Mucosa of rectum (tissue), 2 donors: ENCODE measurements at regions not wholly inside any gene's neighbourhood (a gene's known extent, or its start where the extent isn't known, plus 50 kb on each side); places are given as distances from the start of the nearest gene placed in this dataset.

Source experiments
- H3K27ac ChIP-seq, 2 donors: one replicate each; pipeline ENCODE4 v1.7.0; 2013; ENCODE audit warnings: inconsistent platforms in 2 of 2, low read depth in 2 of 2, low read length in 2 of 2
- H3K27me3 ChIP-seq, 2 donors: one replicate each; pipeline ENCODE4 v1.7.0; 2013; ENCODE audit warnings: low read length in 2 of 2; ENCODE audit not compliant: control insufficient read depth in 2 of 2, insufficient read depth in 2 of 2
- H3K36me3 ChIP-seq, 2 donors: one replicate each; pipeline ENCODE4 v1.7.0; 2013; ENCODE audit warnings: low read length in 2 of 2; ENCODE audit not compliant: control insufficient read depth in 2 of 2, insufficient read depth in 2 of 2
- H3K4me1 ChIP-seq, 2 donors: one replicate each; pipeline ENCODE4 v1.7.0; 2013; ENCODE audit warnings: low read length in 2 of 2, mild to moderate bottlenecking in 1 of 2; ENCODE audit not compliant: control insufficient read depth in 2 of 2, insufficient read depth in 2 of 2
- H3K4me3 ChIP-seq, 2 donors: one replicate each; pipeline ENCODE4 v1.7.0; 2013; ENCODE audit warnings: low read length in 2 of 2
- H3K9ac ChIP-seq, 2 donors: one replicate each; pipeline ENCODE4 v1.7.0; 2013; ENCODE audit warnings: low read length in 2 of 2, low read depth in 1 of 2, mild to moderate bottlenecking in 1 of 2
- H3K9me3 ChIP-seq, 2 donors: one replicate each; pipeline ENCODE4 v1.7.0; 2013; ENCODE audit warnings: low read length in 2 of 2; ENCODE audit not compliant: control insufficient read depth in 2 of 2
- donor health status: healthy.
- donor health status: Normal muscosa, but diverticular disease.

- no peaks in the 10 kb centered on the region for H3K9me3 ChIP-seq
- H3K27ac ChIP-seq, result no peak overlapping the region
- H3K4me3 ChIP-seq, result no peak overlapping the region
- no peaks in the 10 kb centered on the region for H3K36me3 ChIP-seq
- no peak overlapping the region for H3K9ac ChIP-seq
- H3K4me1 ChIP-seq, result no peaks in the 10 kb centered on the region
- H3K27me3 ChIP-seq, result no peaks in the 10 kb centered on the region
These were observed 456.2 kb upstream of the MEX3C start for GRCh38 chr18:51653507-51654213.

- H3K4me1 ChIP-seq, result no peaks in the 10 kb centered on the region
- no peak overlapping the region for H3K9ac ChIP-seq
- no peak overlapping the region for H3K27ac ChIP-seq
- H3K9me3 ChIP-seq, result no peaks in the 10 kb centered on the region
- H3K4me3 ChIP-seq, result no peak overlapping the region
- H3K27me3 ChIP-seq, result no peaks in the 10 kb centered on the region
- H3K36me3 ChIP-seq, result no peaks in the 10 kb centered on the region
These were observed 457.2 kb upstream of the MEX3C start for GRCh38 chr18:51654488-51655326.

- Histone ChIP-seq H3K9me3 (no peaks in the 10 kb centered on the region), H3K9ac (no peak overlapping the region), H3K36me3 (no peaks in the 10 kb centered on the region), H3K4me1 (no peaks in the 10 kb centered on the region), H3K27me3 (no peaks in the 10 kb centered on the region), H3K4me3 (no peak overlapping the region), H3K27ac (no peak overlapping the region)
These were observed 457.8 kb upstream of the MEX3C start for GRCh38 chr18:51655327-51655698.

- Histone ChIP-seq H3K27me3 (no peaks in the 10 kb centered on the region), H3K4me1 (no peaks in the 10 kb centered on the region), H3K9ac (no peak overlapping the region), H3K36me3 (no peaks in the 10 kb centered on the region), H3K9me3 (no peaks in the 10 kb centered on the region), H3K27ac (no peak overlapping the region), H3K4me3 (no peak overlapping the region)
These were observed 458.8 kb upstream of the MEX3C start for GRCh38 chr18:51656249-51656648.

GRCh38 chr18:51658436-51658835 lies 461.0 kb upstream of the MEX3C start:
- Histone ChIP-seq H3K27ac (no peak overlapping the region), H3K9me3 (no peaks in the 10 kb centered on the region), H3K27me3 (no peaks in the 10 kb centered on the region), H3K36me3 (no peaks in the 10 kb centered on the region), H3K4me3 (no peak overlapping the region), H3K4me1 (no peaks in the 10 kb centered on the region), H3K9ac (no peak overlapping the region)

GRCh38 chr18:51659781-51660180 lies 462.3 kb upstream of the MEX3C start:
- Histone ChIP-seq H3K9me3 (no peaks in the 10 kb centered on the region), H3K36me3 (no peaks in the 10 kb centered on the region), H3K9ac (no peak overlapping the region), H3K27ac (no peak overlapping the region), H3K4me1 (no peaks in the 10 kb centered on the region), H3K27me3 (no peaks in the 10 kb centered on the region), H3K4me3 (no peak overlapping the region)

GRCh38 chr18:51660188-51660715 lies 462.8 kb upstream of the MEX3C start:
- no peaks in the 10 kb centered on the region for H3K4me1 ChIP-seq
- no peaks in the 10 kb centered on the region for H3K36me3 ChIP-seq
- no peak overlapping the region for H3K27ac ChIP-seq
- H3K4me3 ChIP-seq, result no peak overlapping the region
- H3K9ac ChIP-seq, result no peak overlapping the region
- no peaks in the 10 kb centered on the region for H3K9me3 ChIP-seq
- H3K27me3 ChIP-seq, result no peaks in the 10 kb centered on the region

GRCh38 chr18:51664236-51664635 lies 466.8 kb upstream of the MEX3C start:
- Histone ChIP-seq H3K9ac (no peak overlapping the region), H3K4me3 (no peak overlapping the region), H3K27me3 (no peaks in the 10 kb centered on the region), H3K36me3 (no peaks in the 10 kb centered on the region), H3K9me3 (no peaks in the 10 kb centered on the region), H3K4me1 (no peaks in the 10 kb centered on the region), H3K27ac (no peak overlapping the region)

- Histone ChIP-seq H3K4me3 (no peak overlapping the region), H3K4me1 (no peaks in the 10 kb centered on the region), H3K27ac (no peak overlapping the region), H3K9ac (no peak overlapping the region), H3K27me3 (no peaks in the 10 kb centered on the region), H3K9me3 (no peaks in the 10 kb centered on the region), H3K36me3 (no peaks in the 10 kb centered on the region)
These were observed 469.3 kb upstream of the MEX3C start for GRCh38 chr18:51666763-51667191.

- Histone ChIP-seq H3K27me3 (no peaks in the 10 kb centered on the region), H3K27ac (no peak overlapping the region), H3K4me1 (no peaks in the 10 kb centered on the region), H3K36me3 (no peaks in the 10 kb centered on the region), H3K9me3 (no peaks in the 10 kb centered on the region), H3K9ac (no peak overlapping the region), H3K4me3 (no peak overlapping the region)
These were observed 470.6 kb upstream of the MEX3C start for GRCh38 chr18:51668101-51668500.
